H9 (cell line): ENCODE measurements at regions not wholly inside any gene's neighbourhood (a gene's known extent, or its start where the extent isn't known, plus 50 kb on each side); places are given as distances from the start of the nearest gene placed in this dataset.

ENCODE experiments used
- DNase-seq: peaks from one replicate; pipeline ENCODE4 v3.0.0-alpha.2; 2017
- H2AFZ ChIP-seq: one replicate; pipeline ENCODE4 v1.6.1; 2013; ENCODE audit warnings: mild to moderate bottlenecking, low read length, control low read depth, moderate library complexity
- H2AK5ac ChIP-seq: 2 replicates; pipeline ENCODE4 v1.6.1; 2013; ENCODE audit warnings: low read length, control low read depth, mixed read lengths; ENCODE audit not compliant: insufficient read length
- H2BK120ac ChIP-seq: one replicate; pipeline ENCODE4 v1.6.1; 2013; ENCODE audit warnings: low read depth, mild to moderate bottlenecking, low read length, control low read depth, inconsistent platforms; ENCODE audit not compliant: poor library complexity, severe bottlenecking
- H2BK12ac ChIP-seq: 2 replicates; pipeline ENCODE4 v1.6.1; 2013; ENCODE audit warnings: low read length, control low read depth, mixed read lengths, low read depth; ENCODE audit not compliant: insufficient read length
- H2BK15ac ChIP-seq: 2 replicates; pipeline ENCODE4 v1.6.1; 2013; ENCODE audit warnings: low read depth, low read length, control low read depth
- H2BK20ac ChIP-seq: one replicate; pipeline ENCODE4 v1.6.1; 2013; ENCODE audit warnings: low read depth, mild to moderate bottlenecking, low read length, control low read depth, inconsistent platforms; ENCODE audit not compliant: poor library complexity, severe bottlenecking
- H2BK5ac ChIP-seq: 2 replicates; pipeline ENCODE4 v1.6.1; 2013; ENCODE audit warnings: low read length, control low read depth, mixed read lengths; ENCODE audit not compliant: insufficient read length
- H3K14ac ChIP-seq: 2 replicates; pipeline ENCODE4 v1.6.1; 2013; ENCODE audit warnings: low read length, control low read depth; ENCODE audit not compliant: insufficient read depth
- H3K18ac ChIP-seq: 2 replicates; pipeline ENCODE4 v1.6.1; 2013; ENCODE audit warnings: low read depth, mild to moderate bottlenecking, mixed read lengths, low read length, control low read depth; ENCODE audit not compliant: insufficient read length
- H3K23ac ChIP-seq: 2 replicates; pipeline ENCODE4 v1.6.1; 2013; ENCODE audit warnings: low read length, control low read depth, mixed read lengths, low read depth; ENCODE audit not compliant: insufficient read length
- H3K23me2 ChIP-seq: 2 replicates; pipeline ENCODE4 v1.6.1; 2013; ENCODE audit warnings: low read depth, mild to moderate bottlenecking, mixed read lengths, low read length, control low read depth; ENCODE audit not compliant: insufficient read length, poor library complexity, severe bottlenecking
- H3K27ac ChIP-seq: 2 replicates; pipeline ENCODE4 v1.5.1; 2013; ENCODE audit warnings: low read length, control low read depth, mixed read lengths, low read depth; ENCODE audit not compliant: insufficient read length
- H3K27me3 ChIP-seq: 2 replicates; pipeline ENCODE4 v1.6.1; 2013; ENCODE audit warnings: low read length, control low read depth, inconsistent platforms; ENCODE audit not compliant: insufficient read depth
- H3K4ac ChIP-seq: 2 replicates; pipeline ENCODE4 v1.6.1; 2013; ENCODE audit warnings: low read depth, mild to moderate bottlenecking, control low read depth, inconsistent platforms, low read length, moderate library complexity
- H3K4me1 ChIP-seq: 2 replicates; pipeline ENCODE4 v1.6.1; 2013; ENCODE audit warnings: low read length, control low read depth, inconsistent platforms; ENCODE audit not compliant: insufficient read depth
- H3K4me2 ChIP-seq: 2 replicates; pipeline ENCODE4 v1.6.1; 2013; ENCODE audit warnings: low read length, control low read depth, mixed read lengths; ENCODE audit not compliant: insufficient read length, insufficient read depth
- H3K56ac ChIP-seq: 2 replicates; pipeline ENCODE4 v1.6.1; 2013; ENCODE audit warnings: low read depth, mild to moderate bottlenecking, mixed read lengths, low read length, control low read depth; ENCODE audit not compliant: insufficient read length
- H3K79me1 ChIP-seq: 2 replicates; pipeline ENCODE4 v1.6.1; 2013; ENCODE audit warnings: low read depth, mild to moderate bottlenecking, moderate library complexity, low read length, control low read depth, inconsistent platforms; ENCODE audit not compliant: insufficient read depth, poor library complexity, severe bottlenecking
- H3K79me2 ChIP-seq: 2 replicates; pipeline ENCODE4 v1.6.1; 2013; ENCODE audit warnings: low read length, control low read depth, inconsistent platforms; ENCODE audit not compliant: insufficient read depth
- H3K9ac ChIP-seq: 2 replicates; pipeline ENCODE4 v1.6.1; 2013; ENCODE audit warnings: low read length, control low read depth, mixed read lengths; ENCODE audit not compliant: insufficient read length; ENCODE audit errors: extremely low read depth
- H3K9me3 ChIP-seq: one replicate; pipeline ENCODE4 v1.6.1; 2013; ENCODE audit warnings: low read depth, low read length, inconsistent platforms; ENCODE audit not compliant: control insufficient read depth
- H3T11ph ChIP-seq: one replicate; pipeline ENCODE4 v1.6.1; 2013; ENCODE audit warnings: mild to moderate bottlenecking, low read length, control low read depth, inconsistent platforms
- H4K20me1 ChIP-seq: one replicate; pipeline ENCODE4 v1.6.1; 2013; ENCODE audit not compliant: control insufficient read depth, insufficient read length, insufficient read depth
- H4K5ac ChIP-seq: 2 replicates; pipeline ENCODE4 v1.6.1; 2013; ENCODE audit warnings: low read depth, mild to moderate bottlenecking, mixed read lengths, low read length, control low read depth; ENCODE audit not compliant: insufficient read length
- H4K8ac ChIP-seq: replicated peaks from 2 replicates; pipeline ENCODE4 v1.6.1; 2013; ENCODE audit warnings: low read length, control low read depth, mixed read lengths, low read depth; ENCODE audit not compliant: insufficient read length
- H4K91ac ChIP-seq: 2 replicates; pipeline ENCODE4 v1.6.1; 2013; ENCODE audit warnings: low read depth, mild to moderate bottlenecking, moderate library complexity, mixed read lengths, low read length, control low read depth; ENCODE audit not compliant: insufficient read length
- H3K27ac Mint-ChIP-seq, 3 experiments: 2 replicates in 2 of 3; 3 replicates in 1 of 3; pipeline ENCODE4 v1.8.0; 2020 to 2021; ENCODE audit warnings: mixed read lengths in 3 of 3, mild to moderate bottlenecking in 1 of 3, moderate library complexity in 1 of 3
- H3K27me3 Mint-ChIP-seq: 2 replicates; pipeline ENCODE4 v1.8.0; 2021; ENCODE audit warnings: low read depth, mild to moderate bottlenecking, moderate library complexity, mixed read lengths
- H3K36me3 Mint-ChIP-seq, 3 experiments: 2 replicates in 2 of 3; 3 replicates in 1 of 3; pipeline ENCODE4 v1.8.0; 2020 to 2021; ENCODE audit warnings: low read depth in 3 of 3, mixed read lengths in 3 of 3; ENCODE audit not compliant: insufficient read depth in 1 of 3
- H3K4me1 Mint-ChIP-seq, 2 experiments: 2 replicates each; pipeline ENCODE4 v1.8.0; 2020; ENCODE audit warnings: mixed read lengths in 2 of 2
- H3K4me3 Mint-ChIP-seq, 2 experiments: 2 replicates in 1 of 2; 3 replicates in 1 of 2; pipeline ENCODE4 v1.8.0; 2020 to 2021; ENCODE audit warnings: mild to moderate bottlenecking in 2 of 2, mixed read lengths in 2 of 2, moderate library complexity in 1 of 2
- H3K9me3 Mint-ChIP-seq, 2 experiments: 2 replicates in 1 of 2; 3 replicates in 1 of 2; pipeline ENCODE4 v1.8.0; 2020; ENCODE audit warnings: mild to moderate bottlenecking in 2 of 2, mixed read lengths in 2 of 2, moderate library complexity in 1 of 2
- CTCF ChIP-seq: fragments of 200-600 bp; sonication (generic); conservative IDR thresholded peaks from 3 replicates; pipeline ENCODE4 v1.8.0; 2021; ENCODE audit warnings: antibody characterized with exemption, mild to moderate bottlenecking
- WGBS: extraction: QIAGEN DNeasy Blood & Tissue Kit; methylation state at CpG from one replicate; pipeline ENCODE4 v1.1.7; 2013; ENCODE audit warnings: missing lambda C conversion rate, low lambda C conversion rate, mixed read lengths; ENCODE audit not compliant: insufficient read length; ENCODE audit errors: extremely low coverage; 5-methylcytosine and 5-hydroxymethylcytosine counted together

- Mint-ChIP-seq H3K9me3 (no peaks in the 10 kb centered on the region), H3K27ac (no peak overlapping the region), H3K36me3 (no peaks in the 10 kb centered on the region), H3K4me3 (no peak overlapping the region), H3K27me3 (no peaks in the 10 kb centered on the region), H3K4me1 (peaks cover 32 to 40% of the 10 kb centered on the region in 2 experiments)
- WGBS: no CpG with 5 or more reads among the region's 2 CpGs
- H3K14ac ChIP-seq: no peak overlapping the region
- H3K4ac ChIP-seq: no peak overlapping the region
- no peak overlapping the region for H2AK5ac ChIP-seq
- H2BK120ac ChIP-seq: no peak overlapping the region
- no peaks in the 10 kb centered on the region for H3K27me3 ChIP-seq
- no peak overlapping the region for H3K27ac ChIP-seq
- no peak overlapping the region for H4K91ac ChIP-seq
- no peak overlapping the region for H4K5ac ChIP-seq
- no peak overlapping the region for H3K18ac ChIP-seq
- no peak overlapping the region for H3K56ac ChIP-seq
- no peak overlapping the region for H2BK12ac ChIP-seq
- no peak overlapping the region for H2AFZ ChIP-seq
- H3K9ac ChIP-seq: no peak overlapping the region
- no peak overlapping the region for H2BK15ac ChIP-seq
- H2BK20ac ChIP-seq: no peak overlapping the region
- no peak overlapping the region for H4K8ac ChIP-seq
- no peak for DNase-seq
- no peaks in the 10 kb centered on the region for H3K79me2 ChIP-seq
- no peaks in the 10 kb centered on the region for H3K79me1 ChIP-seq
- H3T11ph ChIP-seq: no peak overlapping the region
- no peaks in the 10 kb centered on the region for H4K20me1 ChIP-seq
- no peak overlapping the region for H3K4me2 ChIP-seq
- peaks cover 4% of the 10 kb centered on the region; the same call in 1 of the 2 replicates for H3K4me1 ChIP-seq
- H3K23me2 ChIP-seq: no peaks in the 10 kb centered on the region
- H2BK5ac ChIP-seq: no peak overlapping the region
- H3K23ac ChIP-seq: no peak overlapping the region
- H3K9me3 ChIP-seq: no peaks in the 10 kb centered on the region
- no peak for TF ChIP-seq CTCF
Measured at GRCh38 chr2:205932861-205933260, 153.1 kb downstream of the INO80D start.
